HL-60 (cell line): ENCODE measurements at regions not wholly inside any gene's neighbourhood (a gene's known extent, or its start where the extent isn't known, plus 50 kb on each side); places are given as distances from the start of the nearest gene placed in this dataset.

ENCODE experiments used
- DNase-seq, 2 experiments: peaks; one replicate each; pipeline ENCODE4 v3.0.0-alpha.2; 2010 to 2020; ENCODE audit warnings: low read depth in 1 of 2, low spot score in 1 of 2
- H3K27ac ChIP-seq: fragments of 250-450 bp; sonication (Bioruptor Pico); replicated peaks from 2 replicates; pipeline ENCODE4 v1.5.1; 2020; ENCODE audit warnings: mild to moderate bottlenecking, moderate library complexity
- H3K27me3 ChIP-seq: fragments of 250-450 bp; sonication (Bioruptor Pico); 2 replicates; pipeline ENCODE4 v1.5.1; 2021; ENCODE audit warnings: mild to moderate bottlenecking, moderate library complexity; ENCODE audit not compliant: insufficient read depth, poor library complexity, severe bottlenecking
- H3K4me3 ChIP-seq: replicated peaks from 2 replicates; pipeline ENCODE4 v1.5.1; 2011; ENCODE audit warnings: mild to moderate bottlenecking, control low read depth, low read length; ENCODE audit not compliant: insufficient read depth
- GABPA ChIP-seq: IDR thresholded peaks from 2 replicates; pipeline ENCODE4 v1.6.1; 2012; ENCODE audit warnings: low read depth
- POLR2AphosphoS5 ChIP-seq: IDR thresholded peaks from 2 replicates; pipeline ENCODE4 v1.6.1; 2012; ENCODE audit warnings: low read depth
- SPI1 ChIP-seq: IDR thresholded peaks from 2 replicates; pipeline ENCODE4 v1.6.1; 2012; ENCODE audit warnings: low read depth, mild to moderate bottlenecking, borderline replicate concordance
- TF ChIP-seq, protein P1 (sequence below): IDR thresholded peaks from one replicate; pipeline ENCODE4 v1.5.1; 2011; ENCODE audit warnings: low read length, control low read depth, inconsistent platforms; ENCODE audit not compliant: insufficient read depth
- TF ChIP-seq, protein P2 (sequence below): IDR thresholded peaks from 2 replicates; pipeline ENCODE4 v1.6.1; 2012; ENCODE audit warnings: low read depth; ENCODE audit not compliant: insufficient replicate concordance

DNA sequence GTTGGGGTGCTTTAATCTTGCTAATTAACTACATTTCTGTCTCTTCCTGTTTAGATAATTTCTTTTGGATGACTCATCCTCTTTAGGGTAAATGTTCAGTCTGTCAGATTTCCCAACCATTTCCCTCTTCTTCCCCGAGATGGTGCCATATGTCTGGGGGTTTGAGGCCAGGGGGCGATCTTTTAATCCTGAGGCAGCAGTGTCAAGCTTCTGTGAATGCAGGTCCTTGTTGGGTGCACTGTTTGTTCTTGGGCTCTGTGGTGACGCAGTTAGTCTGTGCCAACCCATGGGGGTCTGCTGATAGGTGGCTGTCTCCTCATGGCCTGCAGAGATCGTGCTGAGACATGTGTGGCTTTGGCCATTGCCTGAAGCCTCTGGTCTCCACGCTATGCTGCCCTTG, 420.4 kb downstream of the NDFIP2 start:
- Histone ChIP-seq H3K27me3 (no peaks in the 10 kb centered on the region), H3K4me3 (no peak overlapping the region), H3K27ac (no peak overlapping the region)
- TF ChIP-seq POLR2AphosphoS5 (no peak), SPI1 (peak; percentile 3; the same call in 1 of the 2 replicates)
- TF ChIP-seq, protein P1, sequence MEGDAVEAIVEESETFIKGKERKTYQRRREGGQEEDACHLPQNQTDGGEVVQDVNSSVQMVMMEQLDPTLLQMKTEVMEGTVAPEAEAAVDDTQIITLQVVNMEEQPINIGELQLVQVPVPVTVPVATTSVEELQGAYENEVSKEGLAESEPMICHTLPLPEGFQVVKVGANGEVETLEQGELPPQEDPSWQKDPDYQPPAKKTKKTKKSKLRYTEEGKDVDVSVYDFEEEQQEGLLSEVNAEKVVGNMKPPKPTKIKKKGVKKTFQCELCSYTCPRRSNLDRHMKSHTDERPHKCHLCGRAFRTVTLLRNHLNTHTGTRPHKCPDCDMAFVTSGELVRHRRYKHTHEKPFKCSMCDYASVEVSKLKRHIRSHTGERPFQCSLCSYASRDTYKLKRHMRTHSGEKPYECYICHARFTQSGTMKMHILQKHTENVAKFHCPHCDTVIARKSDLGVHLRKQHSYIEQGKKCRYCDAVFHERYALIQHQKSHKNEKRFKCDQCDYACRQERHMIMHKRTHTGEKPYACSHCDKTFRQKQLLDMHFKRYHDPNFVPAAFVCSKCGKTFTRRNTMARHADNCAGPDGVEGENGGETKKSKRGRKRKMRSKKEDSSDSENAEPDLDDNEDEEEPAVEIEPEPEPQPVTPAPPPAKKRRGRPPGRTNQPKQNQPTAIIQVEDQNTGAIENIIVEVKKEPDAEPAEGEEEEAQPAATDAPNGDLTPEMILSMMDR = no peak
- TF ChIP-seq, protein P2, sequence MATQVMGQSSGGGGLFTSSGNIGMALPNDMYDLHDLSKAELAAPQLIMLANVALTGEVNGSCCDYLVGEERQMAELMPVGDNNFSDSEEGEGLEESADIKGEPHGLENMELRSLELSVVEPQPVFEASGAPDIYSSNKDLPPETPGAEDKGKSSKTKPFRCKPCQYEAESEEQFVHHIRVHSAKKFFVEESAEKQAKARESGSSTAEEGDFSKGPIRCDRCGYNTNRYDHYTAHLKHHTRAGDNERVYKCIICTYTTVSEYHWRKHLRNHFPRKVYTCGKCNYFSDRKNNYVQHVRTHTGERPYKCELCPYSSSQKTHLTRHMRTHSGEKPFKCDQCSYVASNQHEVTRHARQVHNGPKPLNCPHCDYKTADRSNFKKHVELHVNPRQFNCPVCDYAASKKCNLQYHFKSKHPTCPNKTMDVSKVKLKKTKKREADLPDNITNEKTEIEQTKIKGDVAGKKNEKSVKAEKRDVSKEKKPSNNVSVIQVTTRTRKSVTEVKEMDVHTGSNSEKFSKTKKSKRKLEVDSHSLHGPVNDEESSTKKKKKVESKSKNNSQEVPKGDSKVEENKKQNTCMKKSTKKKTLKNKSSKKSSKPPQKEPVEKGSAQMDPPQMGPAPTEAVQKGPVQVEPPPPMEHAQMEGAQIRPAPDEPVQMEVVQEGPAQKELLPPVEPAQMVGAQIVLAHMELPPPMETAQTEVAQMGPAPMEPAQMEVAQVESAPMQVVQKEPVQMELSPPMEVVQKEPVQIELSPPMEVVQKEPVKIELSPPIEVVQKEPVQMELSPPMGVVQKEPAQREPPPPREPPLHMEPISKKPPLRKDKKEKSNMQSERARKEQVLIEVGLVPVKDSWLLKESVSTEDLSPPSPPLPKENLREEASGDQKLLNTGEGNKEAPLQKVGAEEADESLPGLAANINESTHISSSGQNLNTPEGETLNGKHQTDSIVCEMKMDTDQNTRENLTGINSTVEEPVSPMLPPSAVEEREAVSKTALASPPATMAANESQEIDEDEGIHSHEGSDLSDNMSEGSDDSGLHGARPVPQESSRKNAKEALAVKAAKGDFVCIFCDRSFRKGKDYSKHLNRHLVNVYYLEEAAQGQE = no peak
- DNase-seq = peak; percentile 22 to 70

DNA sequence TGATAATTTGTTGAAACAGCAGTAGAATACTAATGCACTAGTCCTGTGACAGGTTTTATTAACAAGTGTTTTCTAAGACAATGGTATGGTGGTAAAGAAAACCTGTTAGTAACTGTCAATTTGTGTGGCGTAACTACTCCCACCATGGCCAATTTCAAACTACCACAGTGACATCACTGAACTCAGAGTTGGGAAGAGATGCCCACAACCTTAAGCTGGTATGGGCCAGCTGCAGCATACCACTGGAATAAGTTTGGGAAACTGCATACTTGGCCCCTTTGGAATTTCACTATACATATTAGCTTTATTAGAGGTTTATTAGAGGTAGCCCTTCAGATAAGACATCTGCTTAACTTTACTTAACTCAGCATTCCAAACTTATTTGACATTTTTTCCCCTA, 419.4 kb downstream of the NDFIP2 start:
- TF ChIP-seq SPI1 = no peak
- TF ChIP-seq, protein P2 = no peak
- TF ChIP-seq POLR2AphosphoS5 = no peak
- TF ChIP-seq GABPA = no peak
- TF ChIP-seq, protein P1 = no peak
- Histone ChIP-seq H3K27ac (no peak overlapping the region), H3K4me3 (no peak overlapping the region), H3K27me3 (no peaks in the 10 kb centered on the region)
- DNase-seq = no peak

DNA sequence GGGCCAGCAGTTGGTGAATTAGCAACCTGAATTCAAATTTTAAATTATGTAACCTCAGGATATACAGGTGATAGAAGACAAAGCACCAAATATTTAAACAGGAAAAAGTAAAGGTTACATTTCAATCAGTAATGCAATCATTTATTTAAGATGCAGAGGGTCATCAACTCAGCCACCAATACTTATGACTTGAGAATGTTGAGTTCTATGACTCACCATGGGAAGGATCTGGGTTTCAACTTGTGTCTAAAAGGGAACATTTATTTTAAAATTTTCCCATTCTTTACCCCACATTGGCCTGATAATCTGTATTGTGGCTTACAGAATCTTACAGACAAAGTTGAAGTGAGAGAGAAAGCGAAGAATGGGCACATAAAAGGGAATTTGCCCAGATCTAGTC, 418.0 kb downstream of the NDFIP2 start:
- TF ChIP-seq GABPA (no peak), POLR2AphosphoS5 (no peak), SPI1 (no peak)
- TF ChIP-seq, protein P1 = no peak
- TF ChIP-seq, protein P2 = no peak
- DNase-seq = no peak
- H3K27me3 ChIP-seq = no peaks in the 10 kb centered on the region
- H3K4me3 ChIP-seq = no peak overlapping the region
- no peak overlapping the region for H3K27ac ChIP-seq
